ENCODE measurements at regions not wholly inside any gene's neighbourhood (a gene's known extent, or its start where the extent isn't known, plus 50 kb on each side); places are given as distances from the start of the nearest gene placed in this dataset.

GRCh38 chr6:81328700-81329099 is 423.8 kb downstream of the TENT5A start:
- no peaks in the 10 kb centered on the region for H3K9me2 ChIP-seq (replicated peaks; ENCODE audit: insufficient read depth)
- no peak for TF ChIP-seq CTCF (IDR thresholded peaks at IDR 0.05; ENCODE audit: poor library complexity)
- no peak for TF ChIP-seq EZH2phosphoT487 (IDR thresholded peaks at IDR 0.05; ENCODE audit: low read depth, severe bottlenecking, unreplicated experiment)
- TF ChIP-seq EZH2 (IDR thresholded peaks at IDR 0.05; ENCODE audit: borderline replicate concordance) = no peak
- H3K4me3 ChIP-seq = no peak overlapping the region
- WGBS (ENCODE audit: low lambda C conversion rate, missing lambda C conversion rate) = 82% methylated on average over 2 of the region's 2 CpGs
- H3K27me3 ChIP-seq = no peaks in the 10 kb centered on the region
- no peaks in the 10 kb centered on the region for H4K20me1 ChIP-seq (ENCODE audit: insufficient read depth, poor library complexity, severe bottlenecking)
- no peak overlapping the region for H3K4me2 ChIP-seq
- H2AFZ ChIP-seq = no peak overlapping the region
- H3K27ac ChIP-seq = no peak overlapping the region
- H3K36me3 ChIP-seq (replicated peaks; ENCODE audit: insufficient read depth, low read depth) = no peaks in the 10 kb centered on the region
- no peaks in the 10 kb centered on the region for H3K9me3 ChIP-seq (ENCODE audit: low read depth)
- H3K4me1 ChIP-seq (ENCODE audit: insufficient read depth) = no peaks in the 10 kb centered on the region
- DNase-seq (ENCODE audit: low spot score) = no peak
- H3K79me2 ChIP-seq = no peaks in the 10 kb centered on the region

DNA sequence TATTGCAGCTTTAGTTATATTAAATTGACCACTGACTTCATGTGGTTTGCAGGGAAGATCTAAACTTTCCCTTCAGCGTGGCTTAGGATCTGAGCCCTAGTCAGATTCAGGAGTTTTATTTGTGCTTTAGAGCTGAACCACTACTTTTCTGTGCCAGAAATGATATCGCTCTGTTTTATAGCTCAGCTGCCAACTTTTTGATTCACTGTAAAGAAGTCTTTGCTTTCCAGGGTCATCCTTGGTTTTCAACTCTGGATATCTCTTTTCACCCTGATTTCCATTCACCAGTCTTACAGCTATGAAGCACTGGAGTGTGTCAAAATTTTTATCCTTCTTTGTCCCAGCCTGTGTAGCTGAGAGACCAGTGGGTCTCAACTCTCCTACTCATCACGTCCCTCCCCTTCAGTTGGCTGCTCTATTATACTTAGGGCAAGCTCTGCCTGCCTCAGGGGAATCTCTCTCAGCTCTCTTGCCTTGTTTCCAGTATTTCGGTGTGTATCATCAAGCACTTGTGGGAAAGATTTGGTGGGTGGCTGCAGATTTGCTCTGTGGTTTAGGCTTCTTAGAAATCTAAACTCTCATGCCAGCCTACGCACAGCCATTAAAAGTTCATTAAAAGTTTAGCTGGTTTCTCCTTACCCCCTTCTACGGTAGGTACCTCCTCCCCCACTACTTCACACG is 425.5 kb downstream of the TENT5A start:
- H4K20me1 ChIP-seq (ENCODE audit: insufficient read depth, poor library complexity, severe bottlenecking) = no peaks in the 10 kb centered on the region
- WGBS (ENCODE audit: low lambda C conversion rate, missing lambda C conversion rate) = 82% methylated on average over 7 of the region's 7 CpGs

DNA sequence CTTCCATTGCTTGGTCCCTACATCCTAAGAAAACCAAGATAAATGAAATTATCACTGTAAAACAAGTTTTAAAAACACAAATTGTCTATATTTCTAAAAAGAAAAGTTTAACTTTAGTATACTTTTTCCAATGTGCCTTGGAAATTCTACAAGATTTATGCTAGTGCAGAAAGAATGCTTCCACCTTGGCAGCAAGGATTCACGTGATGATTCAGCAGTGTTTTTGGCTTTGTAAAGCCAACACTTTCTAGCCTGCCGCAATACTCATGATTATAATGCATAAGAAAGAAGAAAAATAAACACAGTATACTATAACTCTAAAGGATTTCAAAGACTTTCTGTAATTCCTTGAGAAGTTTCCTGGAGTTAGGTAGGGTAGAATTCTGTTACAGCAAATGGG is 442.7 kb downstream of the TENT5A start:
- Histone ChIP-seq H3K4me3 (no peak overlapping the region), H4K20me1 (ENCODE audit: insufficient read depth, poor library complexity, severe bottlenecking) (no peaks in the 10 kb centered on the region), H3K4me1 (ENCODE audit: insufficient read depth) (no peaks in the 10 kb centered on the region), H3K27me3 (no peaks in the 10 kb centered on the region), H3K36me3 (replicated peaks; ENCODE audit: insufficient read depth, low read depth) (no peaks in the 10 kb centered on the region), H3K9me2 (replicated peaks; ENCODE audit: insufficient read depth) (no peaks in the 10 kb centered on the region), H2AFZ (no peak overlapping the region), H3K27ac (no peak overlapping the region), H3K9me3 (ENCODE audit: low read depth) (no peaks in the 10 kb centered on the region), H3K4me2 (no peak overlapping the region), H3K79me2 (no peaks in the 10 kb centered on the region)
- no peak for TF ChIP-seq CTCF (IDR thresholded peaks at IDR 0.05; ENCODE audit: poor library complexity)
- TF ChIP-seq EZH2phosphoT487 (IDR thresholded peaks at IDR 0.05; ENCODE audit: low read depth, severe bottlenecking, unreplicated experiment) = no peak
- TF ChIP-seq EZH2 (IDR thresholded peaks at IDR 0.05; ENCODE audit: borderline replicate concordance) = no peak
- WGBS (ENCODE audit: low lambda C conversion rate, missing lambda C conversion rate) = 78% methylated on average over 2 of the region's 2 CpGs
- no peak for DNase-seq (ENCODE audit: low spot score)

More for the DNA sequence above, 425.5 kb downstream of the TENT5A start:
- Histone ChIP-seq H3K4me2 (no peak overlapping the region), H3K9me2 (replicated peaks; ENCODE audit: insufficient read depth) (no peaks in the 10 kb centered on the region), H3K4me3 (no peak overlapping the region), H3K79me2 (no peaks in the 10 kb centered on the region), H3K36me3 (replicated peaks; ENCODE audit: insufficient read depth, low read depth) (no peaks in the 10 kb centered on the region), H3K27me3 (no peaks in the 10 kb centered on the region), H2AFZ (no peak overlapping the region), H3K9me3 (ENCODE audit: low read depth) (no peaks in the 10 kb centered on the region), H3K27ac (no peak overlapping the region), H3K4me1 (ENCODE audit: insufficient read depth) (no peaks in the 10 kb centered on the region)
- no peak for TF ChIP-seq EZH2 (IDR thresholded peaks at IDR 0.05; ENCODE audit: borderline replicate concordance)
- TF ChIP-seq CTCF (IDR thresholded peaks at IDR 0.05; ENCODE audit: poor library complexity) = no peak
- TF ChIP-seq EZH2phosphoT487 (IDR thresholded peaks at IDR 0.05; ENCODE audit: low read depth, severe bottlenecking, unreplicated experiment) = no peak
- no peak for DNase-seq (ENCODE audit: low spot score)

All from hepatocyte (in vitro differentiated cells).